ENCODE measurements at regions not wholly inside any gene's neighbourhood (a gene's known extent, or its start where the extent isn't known, plus 50 kb on each side); places are given as distances from the start of the nearest gene placed in this dataset.

- no peak for TF ChIP-seq CTCF (conservative IDR thresholded peaks at IDR 0.05; ENCODE audit: low read depth in 2 of 2)
- no peak for TF ChIP-seq ZNF114 (CRISPR knock-in tag; IDR thresholded peaks at IDR 0.05)
- TF ChIP-seq POLR2AphosphoS5 (IDR thresholded peaks at IDR 0.05; ENCODE audit: low read depth): no peak
- no peak for TF ChIP-seq REST (IDR thresholded peaks at IDR 0.05; ENCODE audit: unreplicated experiment)
- no peak for TF ChIP-seq CREB1 (CRISPR knock-in tag; IDR thresholded peaks at IDR 0.05; ENCODE audit: low read depth)
- TF ChIP-seq JUNB (IDR thresholded peaks at IDR 0.05; ENCODE audit: unreplicated experiment): no peak
Measured at GRCh38 chr1:239805042-239805441, 286.6 kb upstream of the FMN2 start.

All from GM23338 (cell line).